Stimulated activated CD8-positive, alpha-beta memory T cell treated with anti-CD3 and anti-CD28 coated beads, Interleukin-2, amount 100 ng/mL, for 1 hour (primary cell): ENCODE measurements at regions not wholly inside any gene's neighbourhood (a gene's known extent, or its start where the extent isn't known, plus 50 kb on each side); places are given as distances from the start of the nearest gene placed in this dataset.

Experiments used
- DNase-seq, 2 donors: peaks; one replicate each; pipeline ENCODE4 v3.0.0-alpha.2; 2020; ENCODE audit warnings: low read depth in 2 of 2

GRCh38 chr11:109799604-109800003, 293.6 kb upstream of the ZC3H12C start:
- DNase-seq: no peak

GRCh38 chr11:109804911-109805310, 288.3 kb upstream of the ZC3H12C start:
- DNase-seq: no peak

- no peak for DNase-seq
These were observed 287.0 kb upstream of the ZC3H12C start for GRCh38 chr11:109806205-109806604.

- no peak for DNase-seq
These were observed 284.6 kb upstream of the ZC3H12C start for GRCh38 chr11:109808569-109808968.

GRCh38 chr11:109814824-109815223, 278.4 kb upstream of the ZC3H12C start:
- no peak for DNase-seq

GRCh38 chr11:109815500-109816150, 277.6 kb upstream of the ZC3H12C start:
- DNase-seq: no peak

GRCh38 chr11:109818290-109818689, 274.9 kb upstream of the ZC3H12C start:
- no peak for DNase-seq

- no peak for DNase-seq
These were observed 273.8 kb upstream of the ZC3H12C start for GRCh38 chr11:109819410-109819809.

GRCh38 chr11:109821511-109821910, 271.7 kb upstream of the ZC3H12C start:
- no peak for DNase-seq

GRCh38 chr11:109822436-109823102, 270.6 kb upstream of the ZC3H12C start:
- no peak for DNase-seq

- DNase-seq: no peak
These were observed 264.8 kb upstream of the ZC3H12C start for GRCh38 chr11:109828387-109828786.

- DNase-seq: no peak
These were observed 255.2 kb upstream of the ZC3H12C start for GRCh38 chr11:109838026-109838425.

GRCh38 chr11:109845437-109845836, 247.8 kb upstream of the ZC3H12C start:
- no peak for DNase-seq

GRCh38 chr11:109847621-109848020, 245.6 kb upstream of the ZC3H12C start:
- no peak for DNase-seq

GRCh38 chr11:109849051-109849450, 244.1 kb upstream of the ZC3H12C start:
- no peak for DNase-seq

GRCh38 chr11:109849946-109850345, 243.2 kb upstream of the ZC3H12C start:
- DNase-seq: no peak

GRCh38 chr11:109851780-109852390, 241.3 kb upstream of the ZC3H12C start:
- DNase-seq: no peak

- no peak for DNase-seq
These were observed 239.9 kb upstream of the ZC3H12C start for GRCh38 chr11:109853156-109853776.

- no peak for DNase-seq
These were observed 238.5 kb upstream of the ZC3H12C start for GRCh38 chr11:109854731-109855130.

GRCh38 chr11:109856928-109857327, 236.3 kb upstream of the ZC3H12C start:
- no peak for DNase-seq

- DNase-seq: no peak
These were observed 235.6 kb upstream of the ZC3H12C start for GRCh38 chr11:109857637-109858036.

GRCh38 chr11:109858152-109858551, 235.0 kb upstream of the ZC3H12C start:
- DNase-seq: no peak
